ENCODE measurements at regions not wholly inside any gene's neighbourhood (a gene's known extent, or its start where the extent isn't known, plus 50 kb on each side); places are given as distances from the start of the nearest gene placed in this dataset.
"Not testable (repeated sequence)": the region's sequence is repeated elsewhere in the genome, so short reads cannot be mapped to it uniquely, and the experiment has no call there.

GRCh38 chr7:148472406-148472805 is 118.2 kb upstream of the C7orf33 start:
- no peak for DNase-seq

- DNase-seq: no peak
These were observed 116.7 kb upstream of the C7orf33 start for GRCh38 chr7:148473703-148474480.

GRCh38 chr7:148474481-148475025 is 116.0 kb upstream of the C7orf33 start:
- DNase-seq: no peak

GRCh38 chr7:148478551-148478950 is 112.0 kb upstream of the C7orf33 start:
- no peak for DNase-seq

GRCh38 chr7:148480479-148481146 is 110.0 kb upstream of the C7orf33 start:
- no peak for DNase-seq

- DNase-seq: no peak
These were observed 109.4 kb upstream of the C7orf33 start for GRCh38 chr7:148481147-148481526.

GRCh38 chr7:148481971-148482626 is 108.5 kb upstream of the C7orf33 start:
- no peak for DNase-seq

- no peak for DNase-seq
These were observed 106.9 kb upstream of the C7orf33 start for GRCh38 chr7:148483515-148484308.

GRCh38 chr7:148484486-148484885 is 106.1 kb upstream of the C7orf33 start:
- no peak for DNase-seq

GRCh38 chr7:148485618-148486017 is 104.9 kb upstream of the C7orf33 start:
- peak; percentile 6 for DNase-seq

- DNase-seq: no peak
These were observed 103.6 kb upstream of the C7orf33 start for GRCh38 chr7:148486937-148487336.

- DNase-seq: no peak
These were observed 102.7 kb upstream of the C7orf33 start for GRCh38 chr7:148487912-148488311.

GRCh38 chr7:148489678-148490077 is 100.9 kb upstream of the C7orf33 start:
- DNase-seq: no peak

- DNase-seq: no peak
These were observed 98.3 kb upstream of the C7orf33 start for GRCh38 chr7:148492157-148492860.

GRCh38 chr7:148495605-148496004 is 95.0 kb upstream of the C7orf33 start:
- DNase-seq: no peak

GRCh38 chr7:148500978-148501377 is 89.6 kb upstream of the C7orf33 start:
- no peak for DNase-seq

GRCh38 chr7:148503900-148504487 is 86.6 kb upstream of the C7orf33 start:
- DNase-seq: peak; percentile 31

- no peak for DNase-seq
These were observed 84.8 kb upstream of the C7orf33 start for GRCh38 chr7:148505645-148506375.

GRCh38 chr7:148507064-148507573 is 83.4 kb upstream of the C7orf33 start:
- DNase-seq: not testable (repeated sequence)

GRCh38 chr7:148507787-148508186 is 82.8 kb upstream of the C7orf33 start:
- no peak for DNase-seq

GRCh38 chr7:148514236-148514635 is 76.3 kb upstream of the C7orf33 start:
- no peak for DNase-seq

Measured in fibroblast of upper back skin (primary cell).